ENCODE measurements at regions not wholly inside any gene's neighbourhood (a gene's known extent, or its start where the extent isn't known, plus 50 kb on each side); places are given as distances from the start of the nearest gene placed in this dataset.

DNA sequence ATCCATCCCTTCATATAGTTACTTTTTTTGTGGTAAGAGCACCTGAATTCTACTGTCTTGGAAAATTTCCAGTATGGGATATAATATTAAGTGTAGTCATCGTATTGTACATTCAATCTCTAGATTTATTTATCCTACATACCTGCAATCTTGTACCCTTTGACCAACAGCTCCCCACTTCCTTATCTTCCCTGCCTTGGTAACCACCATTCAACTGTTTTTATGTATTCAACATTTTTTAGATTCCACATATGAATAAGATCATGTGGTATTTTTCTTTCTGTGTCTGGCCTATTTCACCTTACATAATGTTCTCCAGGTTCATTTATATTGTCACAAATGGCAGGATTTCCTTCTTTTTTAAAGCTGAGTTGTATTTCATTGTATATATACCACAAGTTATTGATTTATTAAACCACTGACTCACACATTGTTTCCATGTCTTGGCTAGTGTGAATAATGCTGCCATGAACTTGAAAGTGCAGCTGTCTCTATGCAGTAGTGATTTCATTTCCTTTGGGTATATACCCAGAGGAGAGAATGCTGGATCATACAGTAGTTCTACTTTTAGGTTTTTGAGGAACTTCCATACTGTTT lies 572.5 kb downstream of the MAGEB5 start:
- TF ChIP-seq, protein P1, sequence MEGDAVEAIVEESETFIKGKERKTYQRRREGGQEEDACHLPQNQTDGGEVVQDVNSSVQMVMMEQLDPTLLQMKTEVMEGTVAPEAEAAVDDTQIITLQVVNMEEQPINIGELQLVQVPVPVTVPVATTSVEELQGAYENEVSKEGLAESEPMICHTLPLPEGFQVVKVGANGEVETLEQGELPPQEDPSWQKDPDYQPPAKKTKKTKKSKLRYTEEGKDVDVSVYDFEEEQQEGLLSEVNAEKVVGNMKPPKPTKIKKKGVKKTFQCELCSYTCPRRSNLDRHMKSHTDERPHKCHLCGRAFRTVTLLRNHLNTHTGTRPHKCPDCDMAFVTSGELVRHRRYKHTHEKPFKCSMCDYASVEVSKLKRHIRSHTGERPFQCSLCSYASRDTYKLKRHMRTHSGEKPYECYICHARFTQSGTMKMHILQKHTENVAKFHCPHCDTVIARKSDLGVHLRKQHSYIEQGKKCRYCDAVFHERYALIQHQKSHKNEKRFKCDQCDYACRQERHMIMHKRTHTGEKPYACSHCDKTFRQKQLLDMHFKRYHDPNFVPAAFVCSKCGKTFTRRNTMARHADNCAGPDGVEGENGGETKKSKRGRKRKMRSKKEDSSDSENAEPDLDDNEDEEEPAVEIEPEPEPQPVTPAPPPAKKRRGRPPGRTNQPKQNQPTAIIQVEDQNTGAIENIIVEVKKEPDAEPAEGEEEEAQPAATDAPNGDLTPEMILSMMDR (conservative IDR thresholded peaks at IDR 0.05; ENCODE audit: low read depth in 2 of 2): no peak
- TF ChIP-seq CREB1 (CRISPR knock-in tag; IDR thresholded peaks at IDR 0.05; ENCODE audit: low read depth) (no peak), EZH2phosphoT487 (IDR thresholded peaks at IDR 0.05; ENCODE audit: unreplicated experiment) (no peak), POLR2AphosphoS5 (IDR thresholded peaks at IDR 0.05; ENCODE audit: low read depth) (no peak), EZH2 (IDR thresholded peaks at IDR 0.05; ENCODE audit: low read depth, unreplicated experiment) (no peak), ZNF114 (CRISPR knock-in tag; IDR thresholded peaks at IDR 0.05) (no peak), STAT1 (IDR thresholded peaks at IDR 0.05; ENCODE audit: unreplicated experiment) (no peak)
- TF ChIP-seq, protein P2, sequence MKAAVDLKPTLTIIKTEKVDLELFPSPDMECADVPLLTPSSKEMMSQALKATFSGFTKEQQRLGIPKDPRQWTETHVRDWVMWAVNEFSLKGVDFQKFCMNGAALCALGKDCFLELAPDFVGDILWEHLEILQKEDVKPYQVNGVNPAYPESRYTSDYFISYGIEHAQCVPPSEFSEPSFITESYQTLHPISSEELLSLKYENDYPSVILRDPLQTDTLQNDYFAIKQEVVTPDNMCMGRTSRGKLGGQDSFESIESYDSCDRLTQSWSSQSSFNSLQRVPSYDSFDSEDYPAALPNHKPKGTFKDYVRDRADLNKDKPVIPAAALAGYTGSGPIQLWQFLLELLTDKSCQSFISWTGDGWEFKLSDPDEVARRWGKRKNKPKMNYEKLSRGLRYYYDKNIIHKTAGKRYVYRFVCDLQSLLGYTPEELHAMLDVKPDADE (IDR thresholded peaks at IDR 0.05): no peak
- TF ChIP-seq, protein P3, sequence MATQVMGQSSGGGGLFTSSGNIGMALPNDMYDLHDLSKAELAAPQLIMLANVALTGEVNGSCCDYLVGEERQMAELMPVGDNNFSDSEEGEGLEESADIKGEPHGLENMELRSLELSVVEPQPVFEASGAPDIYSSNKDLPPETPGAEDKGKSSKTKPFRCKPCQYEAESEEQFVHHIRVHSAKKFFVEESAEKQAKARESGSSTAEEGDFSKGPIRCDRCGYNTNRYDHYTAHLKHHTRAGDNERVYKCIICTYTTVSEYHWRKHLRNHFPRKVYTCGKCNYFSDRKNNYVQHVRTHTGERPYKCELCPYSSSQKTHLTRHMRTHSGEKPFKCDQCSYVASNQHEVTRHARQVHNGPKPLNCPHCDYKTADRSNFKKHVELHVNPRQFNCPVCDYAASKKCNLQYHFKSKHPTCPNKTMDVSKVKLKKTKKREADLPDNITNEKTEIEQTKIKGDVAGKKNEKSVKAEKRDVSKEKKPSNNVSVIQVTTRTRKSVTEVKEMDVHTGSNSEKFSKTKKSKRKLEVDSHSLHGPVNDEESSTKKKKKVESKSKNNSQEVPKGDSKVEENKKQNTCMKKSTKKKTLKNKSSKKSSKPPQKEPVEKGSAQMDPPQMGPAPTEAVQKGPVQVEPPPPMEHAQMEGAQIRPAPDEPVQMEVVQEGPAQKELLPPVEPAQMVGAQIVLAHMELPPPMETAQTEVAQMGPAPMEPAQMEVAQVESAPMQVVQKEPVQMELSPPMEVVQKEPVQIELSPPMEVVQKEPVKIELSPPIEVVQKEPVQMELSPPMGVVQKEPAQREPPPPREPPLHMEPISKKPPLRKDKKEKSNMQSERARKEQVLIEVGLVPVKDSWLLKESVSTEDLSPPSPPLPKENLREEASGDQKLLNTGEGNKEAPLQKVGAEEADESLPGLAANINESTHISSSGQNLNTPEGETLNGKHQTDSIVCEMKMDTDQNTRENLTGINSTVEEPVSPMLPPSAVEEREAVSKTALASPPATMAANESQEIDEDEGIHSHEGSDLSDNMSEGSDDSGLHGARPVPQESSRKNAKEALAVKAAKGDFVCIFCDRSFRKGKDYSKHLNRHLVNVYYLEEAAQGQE (IDR thresholded peaks at IDR 0.05; ENCODE audit: unreplicated experiment): no peak

Measured in GM23338 (cell line).